HG03039 (cell line): ENCODE measurements at regions not wholly inside any gene's neighbourhood (a gene's known extent, or its start where the extent isn't known, plus 50 kb on each side); places are given as distances from the start of the nearest gene placed in this dataset.
"Not testable (repeated sequence)": the region's sequence is repeated elsewhere in the genome, so short reads cannot be mapped to it uniquely, and the experiment has no call there.

ENCODE experiments used
- ATAC-seq: cut with Tn5 transposase; IDR thresholded peaks from one replicate; pipeline ENCODE4 v1.9.1; 2021; ENCODE audit warnings: mild to moderate bottlenecking, moderate library complexity; ENCODE audit not compliant: unreplicated experiment

DNA sequence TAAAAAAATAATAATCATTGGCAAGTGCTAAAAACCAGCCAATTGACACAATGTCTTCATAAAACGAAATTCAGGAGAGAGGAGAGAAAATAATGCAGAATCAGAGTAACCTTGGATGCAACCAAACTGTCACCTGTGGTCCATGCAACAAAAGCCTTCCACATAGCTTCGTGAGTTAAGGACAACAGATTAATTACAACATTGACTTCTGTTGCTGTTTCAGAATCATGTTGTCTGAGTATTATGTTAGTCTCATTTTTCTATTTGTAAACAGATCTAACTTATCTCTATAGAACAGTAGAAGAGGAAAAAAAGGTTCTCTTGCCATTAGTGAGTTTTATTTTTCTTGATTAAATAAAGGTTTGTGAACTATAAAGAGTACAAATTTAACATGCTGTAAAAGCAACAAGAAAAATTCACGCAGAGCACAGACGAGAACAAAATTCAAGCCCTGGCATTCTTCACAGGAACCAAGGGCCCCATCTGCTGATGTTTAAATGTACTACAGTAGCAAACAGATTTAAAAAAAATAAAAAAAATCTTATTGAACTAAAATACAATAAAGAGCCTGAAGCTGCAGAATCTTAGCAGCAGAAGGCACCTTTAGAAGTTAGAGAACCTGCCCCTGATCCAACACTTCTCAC is 381.1 kb upstream of the PKN2 start:
- no peak for ATAC-seq

DNA sequence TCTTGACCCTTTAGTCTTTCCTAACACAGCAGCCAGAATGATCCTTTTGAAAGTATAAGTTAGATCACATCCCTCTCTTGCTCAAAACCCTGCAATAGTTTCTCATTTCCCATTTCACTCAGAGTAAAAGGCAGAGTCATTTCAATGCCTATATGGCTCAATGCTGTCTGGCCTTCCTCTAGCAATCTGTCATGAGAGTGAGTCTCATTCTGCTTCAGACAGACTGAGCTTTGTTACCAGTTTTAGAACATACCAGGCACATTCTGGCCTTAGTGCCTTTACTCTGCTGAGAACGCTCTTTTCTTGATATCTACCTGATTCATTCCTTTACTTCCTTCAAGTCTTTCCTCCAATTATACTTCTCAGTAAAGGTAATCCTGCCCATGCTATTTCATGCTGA is 372.8 kb upstream of the PKN2 start:
- ATAC-seq = no peak

DNA sequence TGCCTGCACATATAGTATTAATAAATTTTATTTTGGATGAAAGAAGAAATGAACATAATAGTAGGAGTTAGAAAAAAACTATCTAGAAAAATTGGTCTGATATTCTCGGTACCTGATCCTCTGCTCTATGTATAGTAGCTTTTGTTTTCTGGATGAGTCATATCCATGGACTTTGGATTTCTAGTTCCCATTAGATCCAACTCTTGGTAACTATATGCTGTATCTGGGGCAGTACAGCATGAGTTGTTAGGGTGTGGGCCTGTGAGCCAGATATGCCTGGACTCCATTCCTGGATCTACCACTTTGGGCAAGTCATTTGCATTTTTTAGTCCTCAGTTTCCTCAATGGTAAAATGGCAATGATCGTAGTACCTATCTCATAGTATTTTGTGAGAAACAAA is 372.2 kb upstream of the PKN2 start:
- ATAC-seq = no peak

DNA sequence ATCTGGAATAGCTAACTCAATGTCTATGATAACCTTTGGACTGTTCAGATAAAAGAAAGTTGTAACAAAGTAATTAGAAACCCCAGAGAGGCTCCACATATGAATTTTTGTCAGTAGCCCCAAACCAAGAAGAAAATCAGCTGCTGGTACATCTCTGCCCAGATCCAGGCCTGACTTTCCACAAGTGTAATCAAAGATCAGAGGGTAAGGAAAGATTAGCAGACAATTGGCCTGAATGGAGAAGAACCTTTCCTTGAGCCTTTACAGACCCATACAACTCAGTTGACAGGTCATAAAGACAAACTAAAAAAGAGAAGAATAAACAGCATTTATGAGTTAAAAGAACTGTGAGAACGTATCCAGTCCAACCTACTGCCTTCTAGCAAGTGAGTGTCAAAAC is 366.7 kb upstream of the PKN2 start:
- ATAC-seq = no peak

DNA sequence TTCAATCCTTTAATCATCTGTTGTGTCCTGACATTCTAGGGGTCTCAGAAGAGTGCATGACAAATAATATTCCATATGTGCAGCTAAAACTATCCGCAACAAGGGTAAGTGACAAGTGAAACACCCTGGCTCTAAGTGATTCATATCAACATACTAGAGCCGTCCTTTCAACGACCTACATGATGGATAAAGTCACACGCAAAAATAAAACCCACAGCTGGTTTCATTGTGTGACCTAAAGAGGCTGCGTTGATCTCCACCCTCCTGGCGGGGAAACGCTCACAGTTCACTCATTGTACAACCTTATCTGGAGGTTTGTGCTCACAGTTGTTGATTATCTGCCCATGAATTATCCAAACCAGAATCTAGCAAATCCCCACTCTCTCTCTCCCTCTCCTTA is 365.3 kb upstream of the PKN2 start:
- ATAC-seq = no peak

DNA sequence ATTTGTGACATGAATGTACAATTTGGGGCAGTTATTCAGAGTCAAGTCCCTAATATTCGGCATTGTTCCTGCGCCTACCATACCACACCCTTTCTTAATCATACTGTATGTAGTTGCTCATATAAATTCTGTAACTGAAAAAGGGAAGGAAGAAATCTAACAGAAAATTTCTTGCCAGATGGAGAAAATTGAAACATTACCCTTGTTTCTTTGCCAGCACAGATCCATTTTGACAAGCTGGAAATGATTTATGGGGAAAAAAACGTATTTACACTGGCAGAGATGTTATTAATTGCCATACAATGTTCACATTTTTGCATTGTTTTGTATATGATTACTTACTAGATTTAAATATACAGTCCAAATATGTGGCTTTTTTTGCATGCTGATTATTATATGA is 363.8 kb upstream of the PKN2 start:
- no peak for ATAC-seq

DNA sequence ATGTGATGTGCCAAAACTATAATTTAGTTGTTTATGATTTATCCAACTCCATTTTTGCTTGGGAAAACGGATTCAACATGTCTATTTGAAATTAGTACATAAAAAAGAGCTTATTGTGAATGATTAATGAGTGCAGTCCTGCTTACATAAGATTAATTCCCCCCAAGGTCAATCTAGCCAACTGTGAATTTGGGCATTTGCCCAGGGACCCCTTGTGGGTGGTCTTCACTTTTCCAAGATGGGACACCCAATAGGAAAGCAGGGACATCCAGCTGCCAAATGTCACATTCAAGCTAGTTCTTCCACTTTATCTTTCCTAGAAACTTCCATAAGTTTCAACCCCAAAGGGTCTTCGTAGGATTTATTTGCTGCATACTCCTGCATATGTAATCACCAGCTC is 362.4 kb upstream of the PKN2 start:
- ATAC-seq = no peak

DNA sequence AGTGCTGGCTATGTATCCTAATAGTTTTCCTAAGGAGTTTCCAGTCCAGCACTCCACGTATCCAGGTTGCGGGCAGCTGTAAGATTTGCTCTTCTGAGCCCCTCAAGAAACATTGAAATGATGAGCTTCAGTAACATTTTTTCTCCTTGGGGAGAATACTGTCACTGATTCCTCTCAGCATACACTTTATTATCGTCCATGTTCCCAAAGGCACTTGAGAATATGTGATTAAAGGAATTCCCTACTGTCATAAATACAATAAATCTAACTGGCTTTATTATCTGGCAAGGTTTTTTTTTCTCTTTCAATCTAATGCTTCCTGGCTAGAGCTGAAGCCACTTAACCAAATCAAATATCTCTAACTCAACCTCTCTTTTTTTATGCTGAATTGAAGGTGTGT is 359.2 kb upstream of the PKN2 start:
- ATAC-seq = no peak

DNA sequence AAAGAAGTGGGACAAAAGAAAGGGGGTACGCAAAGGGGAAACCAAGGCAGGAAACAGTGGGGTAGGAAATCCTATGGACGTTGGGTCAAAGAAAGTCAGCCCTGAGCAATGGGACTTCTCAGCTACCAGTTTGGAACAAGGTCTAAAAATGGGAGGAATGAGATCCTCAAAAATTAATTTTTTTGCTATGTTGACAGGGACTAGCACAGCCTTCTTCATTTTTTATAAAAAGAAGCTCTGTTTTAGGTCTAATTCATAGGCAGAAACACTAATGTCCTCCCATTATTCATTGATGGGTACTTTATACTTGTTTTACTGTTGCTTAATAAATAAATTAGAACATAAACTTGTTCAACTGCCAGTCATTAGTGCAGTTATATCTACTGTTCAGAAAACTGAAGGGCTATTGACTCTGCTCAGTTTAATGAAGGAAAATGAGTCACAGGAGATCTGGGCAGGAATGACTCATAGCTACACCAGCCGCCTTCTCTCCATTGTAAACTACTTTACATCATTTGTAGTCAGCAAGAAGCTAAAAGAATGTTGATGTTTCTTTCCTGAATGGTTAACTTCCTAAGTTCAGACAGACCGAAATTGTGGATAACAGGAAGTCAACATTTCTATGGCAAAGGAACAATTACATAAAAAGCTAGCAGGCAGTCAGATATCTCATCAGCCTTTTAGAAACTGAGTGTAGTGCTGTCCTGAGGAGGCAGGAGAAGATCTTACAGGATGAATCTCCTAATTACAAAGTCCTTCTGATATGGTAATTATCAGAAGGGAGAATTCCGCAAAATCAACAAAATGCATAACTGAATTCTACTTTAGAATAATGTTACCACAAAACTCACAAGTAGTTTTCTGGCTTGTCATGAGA is 356.4 kb upstream of the PKN2 start:
- ATAC-seq = no peak

DNA sequence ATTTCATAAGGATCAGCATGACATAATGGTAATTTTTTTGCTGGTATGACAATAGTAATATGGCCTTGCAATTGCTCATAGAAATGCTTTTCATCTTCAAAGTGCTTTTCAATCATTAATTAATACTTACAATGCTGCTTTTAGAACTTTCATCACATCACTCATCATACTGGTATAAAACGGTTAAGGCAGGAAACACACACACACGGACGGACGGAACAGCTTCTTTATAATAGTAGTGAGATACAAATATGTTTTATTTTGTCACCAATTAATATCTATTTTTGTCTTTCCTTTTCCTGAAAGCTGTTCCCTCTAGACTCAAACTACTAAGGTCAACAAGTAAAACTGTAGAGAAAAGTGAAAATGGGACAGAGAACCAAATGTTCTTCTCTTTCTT is 353.9 kb upstream of the PKN2 start:
- no peak for ATAC-seq

DNA sequence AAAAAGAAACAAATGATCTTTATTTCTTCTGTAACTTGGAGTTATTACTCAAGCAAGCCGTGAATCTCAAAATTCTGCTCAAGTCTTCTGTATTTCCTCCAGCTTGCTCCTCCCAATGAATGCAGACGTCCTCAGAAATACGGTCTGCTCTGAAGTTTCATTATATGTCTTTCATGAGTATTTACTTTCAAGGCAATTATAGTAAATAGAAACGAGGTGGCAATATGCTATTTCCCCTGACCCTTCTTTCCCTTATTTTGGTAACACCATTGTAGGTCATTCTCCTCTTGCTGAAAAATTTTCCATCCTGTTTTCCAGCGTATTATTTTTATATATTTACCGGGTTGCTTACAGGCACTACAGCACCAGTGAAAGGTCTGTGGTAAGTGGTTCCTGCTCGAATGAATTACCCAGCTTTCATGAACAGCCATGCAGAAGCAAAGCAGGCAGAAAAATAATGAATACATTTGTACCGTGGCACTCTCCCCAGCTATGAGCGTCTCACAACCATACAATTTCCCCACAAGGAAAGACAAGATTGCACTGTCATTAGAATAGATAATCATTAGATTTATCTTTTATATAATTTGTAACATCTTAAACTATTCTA is 350.9 kb upstream of the PKN2 start:
- no peak for ATAC-seq

DNA sequence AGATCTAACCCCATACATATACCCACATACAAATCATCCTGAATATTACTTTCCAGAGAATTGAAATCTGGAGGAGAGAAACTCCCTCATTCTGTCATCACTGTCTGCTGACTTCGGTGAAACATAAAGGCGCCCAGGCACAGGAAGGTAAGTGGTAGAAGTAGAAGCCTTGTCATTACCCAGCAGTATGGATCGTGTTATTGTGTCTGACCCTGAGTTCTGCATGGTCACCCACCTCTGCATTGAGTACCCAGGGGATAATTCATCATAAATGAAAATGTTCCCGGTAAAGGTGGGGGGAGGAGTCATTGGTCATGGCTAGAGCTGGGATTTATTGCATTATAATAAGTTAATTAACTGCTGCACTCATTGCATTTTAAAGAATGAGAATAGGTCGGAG is 342.6 kb upstream of the PKN2 start:
- ATAC-seq = no peak

DNA sequence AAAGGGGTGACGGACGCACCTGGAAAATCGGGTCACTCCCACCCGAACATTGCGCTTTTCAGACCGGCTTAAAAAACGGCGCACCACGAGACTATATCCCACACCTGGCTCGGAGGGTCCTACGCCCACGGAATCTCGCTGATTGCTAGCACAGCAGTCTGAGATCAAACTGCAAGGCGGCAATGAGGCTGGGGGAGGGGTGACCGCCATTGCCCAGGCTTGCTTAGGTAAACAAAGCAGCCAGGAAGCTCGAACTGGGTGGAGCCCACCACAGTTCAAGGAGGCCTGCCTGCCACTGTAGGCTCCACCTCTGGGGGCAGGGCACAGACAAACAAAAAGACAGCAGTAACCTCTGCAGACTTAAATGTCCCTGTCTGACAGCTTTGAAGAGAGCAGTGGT is 342.0 kb upstream of the PKN2 start:
- not testable (repeated sequence) for ATAC-seq

DNA sequence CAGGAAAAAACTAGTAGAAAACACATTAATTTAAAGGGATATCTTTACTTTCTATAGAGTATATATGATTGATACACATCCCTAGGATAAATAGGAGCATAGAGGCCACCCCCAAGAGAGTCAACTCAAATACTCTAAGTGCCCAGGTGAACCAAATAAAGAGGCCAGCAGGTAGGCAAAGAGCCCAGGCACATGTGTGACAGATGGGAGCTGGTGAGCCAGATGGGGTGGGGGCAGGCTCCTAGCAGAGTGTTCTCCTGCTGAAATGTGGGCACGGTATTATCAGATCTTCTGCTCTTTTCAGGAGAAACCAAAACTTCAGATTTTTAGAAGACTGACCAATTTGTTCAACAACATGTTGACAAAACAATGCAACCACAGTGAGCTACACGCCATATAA is 333.4 kb upstream of the PKN2 start:
- ATAC-seq = no peak

DNA sequence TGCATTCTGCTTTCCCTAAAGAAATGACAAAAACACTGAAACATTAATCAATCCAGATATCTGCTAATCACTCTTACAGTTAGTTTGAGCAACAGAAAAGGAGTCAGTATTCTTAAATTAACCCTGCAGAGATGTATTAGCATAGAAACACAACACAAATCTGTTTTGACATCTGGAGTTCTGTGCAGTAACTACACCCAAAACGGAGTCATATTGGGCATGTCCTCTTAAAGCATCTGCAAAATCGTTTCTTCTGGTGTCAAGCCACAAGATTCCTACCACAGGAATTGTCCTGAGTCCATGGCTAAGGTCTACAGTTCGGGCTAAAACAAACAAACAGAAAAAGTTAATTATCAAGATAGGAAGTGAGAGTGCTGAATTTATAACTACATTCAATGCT is 332.1 kb upstream of the PKN2 start:
- ATAC-seq = no peak

DNA sequence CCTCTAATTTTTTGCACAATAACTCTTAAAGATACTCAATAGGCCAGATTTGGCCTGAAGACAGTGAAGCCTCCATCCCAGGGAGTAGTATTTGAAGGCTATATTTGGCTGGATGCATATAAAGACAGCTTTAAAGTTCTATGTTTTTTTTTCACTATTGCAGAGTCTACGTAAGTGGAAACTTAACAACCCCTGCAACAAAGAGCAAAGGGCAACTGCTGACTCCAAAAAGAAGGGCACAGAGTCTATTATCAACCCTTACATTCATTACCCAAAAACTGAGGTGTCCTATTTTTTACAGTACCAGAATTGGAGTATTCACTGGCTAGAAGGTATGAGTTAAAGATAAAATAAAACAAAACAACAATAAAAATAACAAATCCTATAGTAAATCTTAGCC is 329.8 kb upstream of the PKN2 start:
- ATAC-seq = no peak

DNA sequence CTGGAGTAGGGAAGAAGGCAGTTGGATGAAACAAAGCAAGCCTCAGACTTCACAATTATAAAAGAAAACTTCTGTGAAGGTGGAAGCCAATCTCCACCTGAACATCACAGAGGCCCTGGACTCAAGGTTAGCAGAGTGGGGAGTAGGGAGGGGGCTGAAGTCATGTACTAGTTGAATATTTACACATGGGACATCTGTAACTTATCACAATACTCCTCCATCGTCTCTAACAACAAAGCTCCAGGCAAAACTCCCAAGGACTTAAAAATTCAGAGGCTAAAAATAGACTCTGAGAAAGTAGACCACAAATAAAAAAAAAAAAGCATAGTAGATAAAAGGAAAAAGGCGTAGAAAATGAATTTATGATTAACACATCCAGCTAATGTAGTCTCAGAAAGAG is 326.3 kb upstream of the PKN2 start:
- no peak for ATAC-seq

DNA sequence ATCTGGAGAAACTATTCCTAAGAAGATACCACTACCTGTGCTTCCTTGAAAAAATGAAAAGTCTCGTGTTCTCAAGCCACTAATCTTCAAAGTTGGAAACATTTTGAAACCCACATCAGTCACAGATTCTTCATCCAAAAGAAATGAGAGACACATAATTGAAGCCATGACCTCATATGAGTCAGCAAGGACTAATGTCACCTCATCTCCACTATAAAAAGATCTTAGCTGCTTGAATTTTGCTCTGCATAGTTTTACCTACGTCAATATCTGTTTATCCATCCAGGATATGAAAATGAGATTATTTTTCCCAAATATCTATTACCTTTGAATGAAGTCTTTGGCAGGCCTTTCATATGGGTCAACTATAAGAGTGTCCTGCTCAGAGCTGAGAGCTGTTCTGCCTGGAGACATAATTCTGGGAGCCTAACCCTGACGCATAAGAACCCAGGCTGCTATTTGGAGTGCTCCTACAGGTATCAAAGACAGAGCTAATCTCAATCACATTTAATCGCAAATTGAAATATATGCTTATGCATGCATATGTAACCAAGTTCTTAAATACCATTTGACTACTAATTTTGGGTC is 312.5 kb upstream of the PKN2 start:
- no peak for ATAC-seq

DNA sequence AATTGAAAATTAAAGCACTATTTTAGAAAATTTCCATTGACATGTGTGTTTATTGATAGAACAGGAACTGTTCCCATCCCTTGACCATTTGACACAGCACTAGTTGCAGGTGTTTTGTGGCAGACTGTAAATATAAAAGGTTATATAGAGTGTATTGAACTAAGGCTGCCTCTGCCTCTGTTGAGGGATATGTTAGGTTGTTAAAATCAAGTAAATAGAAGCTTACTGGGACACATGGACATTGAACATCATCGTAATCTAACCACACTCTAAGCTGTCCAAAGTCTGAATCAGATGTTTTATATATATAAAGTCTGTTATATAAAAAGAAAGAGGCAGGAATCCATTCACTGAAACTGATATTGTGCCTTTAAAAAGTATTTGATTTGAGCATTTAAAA is 308.1 kb upstream of the PKN2 start:
- no peak for ATAC-seq

DNA sequence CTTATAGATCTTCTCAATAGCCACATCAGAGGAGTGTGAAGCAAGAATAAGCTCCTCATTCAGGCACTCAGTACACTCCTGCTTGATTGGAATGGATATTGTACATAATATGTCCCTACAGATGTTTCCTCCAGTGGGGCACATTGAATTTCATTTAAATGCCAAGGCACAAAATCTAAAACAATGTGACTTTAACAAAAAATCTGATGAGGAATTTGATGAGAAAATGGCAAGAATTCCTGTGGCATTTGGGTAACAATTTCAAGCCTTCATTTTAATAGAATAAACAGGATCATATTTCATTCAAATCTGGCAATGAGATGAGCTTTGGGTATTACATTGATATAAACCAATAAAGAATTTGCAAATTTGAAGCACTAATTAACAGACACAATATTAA is 307.7 kb upstream of the PKN2 start:
- ATAC-seq = no peak

DNA sequence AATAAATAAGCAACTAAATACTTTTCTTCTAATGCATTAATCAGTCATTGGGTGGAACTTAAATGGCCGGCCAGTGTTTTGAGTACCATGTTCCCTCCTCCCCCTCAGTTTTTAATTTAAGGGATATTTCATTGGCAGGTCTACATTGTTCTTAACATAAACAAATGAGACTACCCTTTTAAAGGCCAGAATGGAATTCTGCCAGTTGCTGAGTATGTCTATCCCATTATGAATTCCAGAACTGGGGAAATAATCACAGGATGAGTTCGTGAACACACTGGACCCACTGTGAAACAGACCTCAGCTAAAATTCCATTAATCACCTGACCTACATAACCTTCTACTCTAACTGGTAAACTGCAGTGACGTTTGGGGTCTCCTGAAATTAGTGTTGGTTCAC is 305.5 kb upstream of the PKN2 start:
- ATAC-seq = no peak

DNA sequence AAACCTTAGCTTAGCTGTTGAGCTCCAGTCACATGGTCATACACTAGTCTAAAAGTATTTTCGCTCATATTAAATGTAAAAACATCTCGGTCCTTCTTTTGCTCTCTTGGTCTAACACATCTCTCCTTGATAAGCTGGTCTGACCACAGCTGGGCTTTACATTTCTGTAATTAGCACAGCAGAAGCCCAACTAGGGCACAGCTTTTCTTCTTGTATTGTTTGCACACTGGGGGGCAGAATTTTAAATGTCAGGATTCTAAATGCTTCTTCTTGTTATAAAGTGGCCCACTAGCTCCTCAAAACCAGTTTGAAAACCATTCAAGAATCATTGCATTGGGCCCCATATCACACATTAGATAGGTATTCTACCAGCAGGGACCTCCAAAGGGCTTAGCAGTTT is 289.1 kb upstream of the PKN2 start:
- ATAC-seq = no peak
